Right ventricle myocardium superior (tissue), 1 donor: ENCODE measurements at regions not wholly inside any gene's neighbourhood (a gene's known extent, or its start where the extent isn't known, plus 50 kb on each side); places are given as distances from the start of the nearest gene placed in this dataset.
A peak's percentile ranks its signal among the peaks of the same experiment; 100 is the strongest.

ENCODE experiments used
- ATAC-seq: fragments of 200-7000 bp; cut with Tn5 transposase; one replicate; pipeline ENCODE4 v1.9.1; 2020; ENCODE audit warnings: mild to moderate bottlenecking; ENCODE audit not compliant: poor library complexity
- DNase-seq: peaks from one replicate; pipeline ENCODE4 v3.0.0-alpha.2; 2020
- intact Hi-C: fragments of 100-400 bp; cut with DNase I; formaldehyde crosslinking; loops from one replicate; pipeline ENCODE4 v1.11.2; 2022
- donor health status: DM: no; HTN: yes; CAD: no; lungs with severe emphysema.

DNA sequence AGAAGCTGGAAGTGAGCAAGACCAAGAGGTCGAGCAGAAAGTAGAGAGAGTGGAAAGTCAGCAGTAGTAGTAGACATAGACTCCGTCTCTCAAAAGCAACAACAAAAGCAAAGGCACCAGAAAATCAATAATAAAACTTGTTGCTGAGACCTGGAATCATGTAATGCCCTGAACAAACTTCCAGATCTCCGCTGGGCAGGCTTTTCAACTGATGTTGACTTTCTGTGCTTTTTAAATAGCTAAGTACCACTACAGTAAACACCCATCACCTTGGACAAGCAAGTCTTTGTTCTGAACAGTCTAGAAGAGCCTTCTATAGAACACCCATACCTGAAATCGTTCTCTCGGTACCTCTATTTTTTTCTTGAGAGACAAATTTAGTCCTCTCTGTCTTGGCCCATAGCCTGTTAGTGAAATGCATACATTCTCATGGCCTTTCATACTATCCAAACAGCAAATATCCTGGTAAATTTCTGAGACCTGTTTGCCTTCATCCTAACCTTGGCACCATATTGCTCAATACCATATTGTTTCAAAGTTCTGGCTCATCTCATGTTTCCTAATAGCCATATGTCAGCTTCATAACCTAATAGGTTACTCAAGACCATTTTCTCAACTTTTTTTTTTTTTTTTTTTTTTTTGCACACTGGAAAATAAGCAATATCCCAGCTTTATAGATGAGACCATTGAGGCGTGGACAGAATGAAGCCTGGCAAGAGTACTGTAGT is 200.6 kb upstream of the RBPJ start:
- ATAC-seq = no peak
- DNase-seq = no peak
- intact Hi-C loops = no loop called here

- ATAC-seq (no peak), DNase-seq (no peak)
- intact Hi-C loops = no loop called here
Observed at GRCh38 chr4:26122690-26123089, 198.1 kb upstream of the RBPJ start.

GRCh38 chr4:26124753-26125321 is 196.0 kb upstream of the RBPJ start:
- no peak for ATAC-seq
- DNase-seq = no peak
- intact Hi-C loops = no loop called here

GRCh38 chr4:26126143-26126718 is 194.6 kb upstream of the RBPJ start:
- DNase-seq (no peak), ATAC-seq (no peak)
- intact Hi-C loops = no loop called here

GRCh38 chr4:26126994-26127393 is 193.8 kb upstream of the RBPJ start:
- ATAC-seq = no peak
- no peak for DNase-seq
- intact Hi-C loops = no loop called here

DNA sequence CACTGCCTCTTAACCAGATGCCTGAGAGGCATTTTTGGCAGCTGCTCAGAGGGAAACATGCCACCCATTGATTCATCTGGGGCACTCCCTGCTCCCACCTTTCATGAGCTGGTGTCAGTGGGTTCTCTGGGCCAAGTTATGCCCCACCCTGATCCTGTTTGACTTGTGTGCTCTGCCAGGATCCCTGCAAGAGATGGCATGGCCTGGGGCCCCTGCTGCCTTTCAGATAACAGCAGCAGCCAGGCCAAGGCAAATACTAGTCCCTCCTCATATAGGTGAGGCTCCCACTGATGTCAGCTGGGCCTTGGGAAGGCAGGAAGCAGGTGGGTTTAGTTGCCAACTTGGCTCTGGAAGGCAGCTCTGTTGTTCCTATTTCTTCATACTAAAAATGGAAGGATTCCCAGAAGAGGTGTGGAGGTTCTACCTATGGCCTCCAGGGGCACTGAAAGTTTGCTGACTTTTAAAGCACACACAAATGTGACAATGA is 192.9 kb upstream of the RBPJ start:
- intact Hi-C loops = no loop called here
- ATAC-seq (no peak), DNase-seq (no peak)

DNA sequence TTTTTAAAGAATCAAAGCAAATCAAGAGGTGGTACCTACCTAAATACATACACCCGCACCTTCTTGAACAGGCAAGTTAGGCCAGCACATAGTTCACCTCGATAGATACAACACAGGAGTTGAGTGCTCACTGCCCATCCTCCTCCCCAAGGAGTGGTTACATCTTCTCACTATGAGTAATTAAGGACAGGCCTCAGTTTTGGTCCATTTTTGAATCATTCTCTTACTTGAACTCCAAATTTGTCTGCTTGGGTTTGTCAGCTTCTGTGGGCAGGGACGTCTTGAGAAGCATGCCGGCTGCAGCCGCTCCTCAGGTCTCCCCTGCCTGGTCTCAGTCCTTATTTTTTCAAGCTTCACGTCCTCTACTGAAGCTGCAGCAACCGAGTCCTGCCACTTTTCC is 190.6 kb upstream of the RBPJ start:
- intact Hi-C loops = no loop called here
- DNase-seq = no peak

DNA sequence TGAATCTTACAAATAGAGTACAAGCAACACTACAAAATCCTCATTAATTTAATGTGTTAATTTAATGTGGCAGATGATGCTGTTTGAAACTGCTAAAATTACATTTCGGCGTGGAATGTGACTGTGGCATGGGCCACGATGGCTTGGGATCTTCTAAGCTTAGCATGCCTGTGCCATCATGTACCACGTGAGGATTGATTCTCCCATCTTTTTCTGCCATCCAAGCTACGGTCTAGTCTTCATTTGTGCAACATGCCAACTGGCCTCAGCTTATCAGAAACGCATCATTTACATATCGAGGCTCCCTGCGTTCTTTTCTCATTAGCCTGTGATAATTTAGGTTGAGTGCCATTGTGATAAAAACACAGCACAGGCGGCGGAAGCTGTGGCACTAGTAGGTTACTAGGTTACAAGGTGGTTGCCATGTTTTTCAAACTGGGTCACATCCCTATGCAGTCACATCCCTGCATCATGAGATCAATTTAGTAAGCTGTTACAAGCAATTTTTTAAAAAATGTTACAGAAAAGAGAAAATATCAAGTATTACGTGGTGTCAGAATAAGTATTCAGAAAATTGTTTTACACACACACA is 189.9 kb upstream of the RBPJ start:
- DNase-seq = no peak
- intact Hi-C loops = no loop called here
- no peak for ATAC-seq

More for the DNA sequence above, 190.6 kb upstream of the RBPJ start:
- ATAC-seq = no peak

- intact Hi-C loops = no loop called here
- DNase-seq (no peak), ATAC-seq (no peak)
Observed at GRCh38 chr4:26131711-26132110, 189.1 kb upstream of the RBPJ start.

DNA sequence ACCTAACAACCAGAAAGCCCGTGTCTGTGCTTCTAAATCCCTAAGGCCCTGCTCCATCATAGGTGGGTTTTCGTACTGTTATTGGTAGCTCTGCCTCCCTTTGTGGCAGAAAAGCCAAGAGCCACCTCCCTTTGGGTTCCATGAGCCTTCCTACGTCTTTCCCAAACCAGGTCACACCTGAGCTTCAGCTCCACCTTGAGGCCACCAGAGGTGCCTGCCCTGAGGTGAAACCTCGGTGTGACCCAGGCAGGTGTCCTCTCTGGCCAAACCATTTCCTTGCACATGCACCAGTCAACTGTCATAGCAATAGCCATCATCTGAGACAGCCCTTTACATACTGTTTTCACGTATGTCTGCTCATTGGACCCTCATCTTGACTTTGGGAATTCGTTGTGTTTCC is 188.0 kb upstream of the RBPJ start:
- ATAC-seq (no peak), DNase-seq (no peak)
- intact Hi-C loops = no loop called here

DNA sequence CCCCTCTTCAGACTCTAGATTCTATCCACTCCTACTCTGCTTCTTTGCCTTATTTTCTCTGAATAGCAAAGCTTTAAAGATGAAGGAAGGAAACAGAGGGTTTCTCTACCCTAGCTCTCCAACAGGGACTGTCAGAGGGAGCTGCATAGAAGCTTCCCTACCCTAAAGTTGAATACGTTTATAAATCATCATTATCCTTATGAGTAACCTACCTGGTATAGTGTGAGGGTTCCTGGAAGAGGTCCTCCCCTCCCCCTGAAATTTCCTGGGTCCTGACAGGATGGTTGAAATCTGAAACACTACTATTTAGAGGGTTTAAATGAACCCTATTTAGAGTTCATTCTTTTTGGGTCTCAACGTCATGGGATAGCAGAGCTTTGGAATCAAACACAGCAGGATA is 187.0 kb upstream of the RBPJ start:
- intact Hi-C loops = no loop called here
- DNase-seq (no peak), ATAC-seq (no peak)

GRCh38 chr4:26135331-26135730 is 185.5 kb upstream of the RBPJ start:
- no peak for ATAC-seq
- intact Hi-C loops = no loop called here
- DNase-seq = no peak

GRCh38 chr4:26136615-26137014 is 184.2 kb upstream of the RBPJ start:
- DNase-seq (no peak), ATAC-seq (no peak)
- intact Hi-C loops = no loop called here

GRCh38 chr4:26137288-26137687 is 183.5 kb upstream of the RBPJ start:
- ATAC-seq (no peak), DNase-seq (no peak)
- intact Hi-C loops = no loop called here

DNA sequence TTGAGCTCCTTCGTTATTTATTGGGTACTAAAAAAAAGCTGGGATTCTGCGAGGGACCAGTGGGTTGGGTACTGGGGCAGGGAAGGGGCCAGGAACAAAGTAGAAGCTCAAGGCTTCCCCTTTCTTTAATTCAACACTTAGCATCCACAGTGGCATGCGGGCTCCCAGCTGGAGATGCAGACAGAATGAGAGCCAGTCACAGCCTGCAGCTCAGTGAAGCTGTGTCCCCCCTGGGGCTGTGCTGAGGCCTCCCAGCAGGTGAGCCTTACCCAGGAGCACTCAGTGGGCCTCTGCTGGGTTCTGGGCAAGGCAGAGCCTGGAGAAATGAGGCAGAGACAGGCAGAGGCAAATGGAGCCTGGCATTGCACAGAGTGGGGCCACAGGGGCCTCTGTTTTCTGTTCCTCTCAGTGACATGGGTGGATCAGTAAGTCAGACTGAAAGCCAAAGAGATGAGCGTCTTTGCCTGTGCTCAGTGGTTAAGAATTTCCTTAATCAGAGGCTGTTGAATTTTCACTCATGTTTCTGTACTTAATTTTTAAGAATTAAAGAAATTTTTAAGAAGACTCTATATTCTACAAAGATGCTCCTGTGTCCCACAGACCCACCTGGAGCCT is 181.4 kb upstream of the RBPJ start:
- ATAC-seq (no peak), DNase-seq (no peak)
- intact Hi-C loops = no loop called here

DNA sequence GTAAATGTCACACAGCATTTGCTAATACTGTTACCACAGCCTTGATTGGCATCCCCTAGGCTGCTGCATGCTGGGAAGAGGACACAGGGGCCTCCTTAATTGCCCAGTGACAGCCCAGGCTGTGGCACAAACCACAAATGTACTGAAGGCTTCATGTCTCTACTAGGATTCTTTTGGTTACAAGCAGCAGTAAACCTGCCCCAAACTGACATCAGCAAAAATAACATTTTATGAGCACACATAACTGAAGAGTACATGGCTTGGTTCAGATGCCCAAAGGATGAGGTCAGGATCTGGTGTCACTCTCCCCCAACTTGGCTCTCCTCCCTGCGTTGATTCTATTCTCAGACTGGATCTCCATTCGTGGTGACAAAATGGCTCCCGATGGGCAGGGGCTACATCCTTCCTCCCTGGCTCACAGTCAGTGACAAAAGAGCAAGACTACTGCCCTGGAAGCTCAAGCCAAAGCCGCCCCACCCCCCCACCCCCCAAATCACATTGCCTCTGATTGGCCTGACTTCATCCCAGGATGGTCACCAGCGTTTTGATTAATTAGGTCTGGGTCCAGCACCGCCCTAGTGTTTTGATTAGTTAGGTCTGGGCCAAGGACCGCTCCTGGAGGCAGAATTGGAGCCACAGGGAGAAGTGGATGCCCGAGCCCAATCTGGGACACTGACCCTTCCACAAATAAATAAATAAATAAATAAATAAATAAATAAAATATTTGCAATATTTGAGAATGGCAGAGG is 180.5 kb upstream of the RBPJ start:
- DNase-seq (no peak), ATAC-seq (no peak)
- intact Hi-C loops = no loop called here

DNA sequence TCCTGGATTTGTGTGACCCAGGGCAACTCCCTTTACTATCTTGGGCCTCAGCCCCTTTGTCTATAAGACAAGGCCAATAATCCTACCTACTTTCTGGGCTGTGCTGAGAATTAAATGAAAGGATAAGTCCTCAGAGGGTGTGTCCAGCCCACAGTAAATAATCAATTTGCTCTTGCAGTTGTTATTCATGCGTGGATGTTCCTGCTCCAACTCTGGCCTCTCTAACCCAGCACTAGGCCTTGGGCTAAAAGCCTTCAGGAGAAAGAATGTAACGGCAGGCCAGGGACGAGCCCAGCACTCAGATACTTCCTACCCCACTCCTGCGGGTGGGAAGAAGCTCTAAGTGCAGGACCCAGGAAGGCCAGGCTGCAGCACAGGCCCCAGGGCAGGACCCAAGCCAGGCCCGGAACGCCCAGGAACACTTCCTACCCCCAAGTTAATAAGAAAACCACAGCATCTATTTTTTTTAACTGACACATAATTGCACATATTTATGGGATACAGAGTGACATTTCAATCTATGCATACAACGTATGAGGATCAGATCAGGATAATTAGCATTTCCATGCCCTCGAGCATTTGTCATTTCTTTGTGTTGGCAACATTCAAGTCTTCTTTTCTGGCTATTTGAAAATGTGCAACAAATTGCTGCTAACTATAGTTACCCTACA is 179.6 kb upstream of the RBPJ start:
- DNase-seq (no peak), ATAC-seq (peak; percentile 45)
- intact Hi-C loops = no loop called here

DNA sequence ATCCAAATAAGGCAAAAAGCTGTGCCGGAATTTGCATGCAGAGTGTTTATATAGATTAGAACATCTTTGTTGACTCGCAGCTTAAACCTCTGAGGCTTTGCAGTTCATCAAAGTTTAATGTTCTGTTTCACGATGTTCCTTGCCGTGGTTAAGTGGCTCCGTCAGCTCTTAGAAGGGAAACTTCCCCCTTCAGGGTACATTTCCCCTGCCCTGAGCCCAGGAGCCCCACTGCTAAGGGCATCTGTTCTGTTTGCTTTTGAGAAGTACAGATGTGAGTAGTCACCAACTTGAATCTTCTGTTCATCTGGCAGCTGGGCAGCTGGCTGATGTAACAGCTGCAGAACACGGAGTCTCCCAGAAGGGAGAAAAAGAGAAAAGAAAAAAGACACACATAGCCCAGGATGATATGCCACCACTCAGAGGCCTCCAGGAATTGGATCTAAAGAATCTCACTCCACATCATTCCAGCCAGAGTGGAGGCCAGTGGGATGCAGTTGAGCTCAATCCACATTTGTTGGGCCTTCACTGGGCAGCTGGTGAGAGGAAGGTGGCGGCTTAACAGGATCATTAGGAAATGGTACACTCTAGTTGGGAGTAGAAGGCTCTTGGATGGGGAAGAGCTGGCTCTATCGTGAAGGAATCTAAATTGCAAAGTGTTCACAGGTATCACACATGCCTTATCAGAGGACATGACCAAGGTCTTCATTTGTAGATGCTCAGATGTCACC is 178.7 kb upstream of the RBPJ start:
- peak; percentile 87 for ATAC-seq
- DNase-seq = peak; percentile 68
- intact Hi-C loops = no loop called here
